H9 (cell line): ENCODE measurements at regions not wholly inside any gene's neighbourhood (a gene's known extent, or its start where the extent isn't known, plus 50 kb on each side); places are given as distances from the start of the nearest gene placed in this dataset.

Source experiments
- DNase-seq: peaks from one replicate; pipeline ENCODE4 v3.0.0-alpha.2; 2017
- H2AFZ ChIP-seq: one replicate; pipeline ENCODE4 v1.6.1; 2013; ENCODE audit warnings: mild to moderate bottlenecking, low read length, control low read depth, moderate library complexity
- H2AK5ac ChIP-seq: 2 replicates; pipeline ENCODE4 v1.6.1; 2013; ENCODE audit warnings: low read length, control low read depth, mixed read lengths; ENCODE audit not compliant: insufficient read length
- H2BK120ac ChIP-seq: one replicate; pipeline ENCODE4 v1.6.1; 2013; ENCODE audit warnings: low read depth, mild to moderate bottlenecking, low read length, control low read depth, inconsistent platforms; ENCODE audit not compliant: poor library complexity, severe bottlenecking
- H2BK12ac ChIP-seq: 2 replicates; pipeline ENCODE4 v1.6.1; 2013; ENCODE audit warnings: low read length, control low read depth, mixed read lengths, low read depth; ENCODE audit not compliant: insufficient read length
- H2BK15ac ChIP-seq: 2 replicates; pipeline ENCODE4 v1.6.1; 2013; ENCODE audit warnings: low read depth, low read length, control low read depth
- H2BK20ac ChIP-seq: one replicate; pipeline ENCODE4 v1.6.1; 2013; ENCODE audit warnings: low read depth, mild to moderate bottlenecking, low read length, control low read depth, inconsistent platforms; ENCODE audit not compliant: poor library complexity, severe bottlenecking
- H2BK5ac ChIP-seq: 2 replicates; pipeline ENCODE4 v1.6.1; 2013; ENCODE audit warnings: low read length, control low read depth, mixed read lengths; ENCODE audit not compliant: insufficient read length
- H3K14ac ChIP-seq: 2 replicates; pipeline ENCODE4 v1.6.1; 2013; ENCODE audit warnings: low read length, control low read depth; ENCODE audit not compliant: insufficient read depth
- H3K18ac ChIP-seq: 2 replicates; pipeline ENCODE4 v1.6.1; 2013; ENCODE audit warnings: low read depth, mild to moderate bottlenecking, mixed read lengths, low read length, control low read depth; ENCODE audit not compliant: insufficient read length
- H3K23ac ChIP-seq: 2 replicates; pipeline ENCODE4 v1.6.1; 2013; ENCODE audit warnings: low read length, control low read depth, mixed read lengths, low read depth; ENCODE audit not compliant: insufficient read length
- H3K23me2 ChIP-seq: 2 replicates; pipeline ENCODE4 v1.6.1; 2013; ENCODE audit warnings: low read depth, mild to moderate bottlenecking, mixed read lengths, low read length, control low read depth; ENCODE audit not compliant: insufficient read length, poor library complexity, severe bottlenecking
- H3K27ac ChIP-seq: 2 replicates; pipeline ENCODE4 v1.5.1; 2013; ENCODE audit warnings: low read length, control low read depth, mixed read lengths, low read depth; ENCODE audit not compliant: insufficient read length
- H3K27me3 ChIP-seq: 2 replicates; pipeline ENCODE4 v1.6.1; 2013; ENCODE audit warnings: low read length, control low read depth, inconsistent platforms; ENCODE audit not compliant: insufficient read depth
- H3K4ac ChIP-seq: 2 replicates; pipeline ENCODE4 v1.6.1; 2013; ENCODE audit warnings: low read depth, mild to moderate bottlenecking, control low read depth, inconsistent platforms, low read length, moderate library complexity
- H3K4me1 ChIP-seq: 2 replicates; pipeline ENCODE4 v1.6.1; 2013; ENCODE audit warnings: low read length, control low read depth, inconsistent platforms; ENCODE audit not compliant: insufficient read depth
- H3K4me2 ChIP-seq: 2 replicates; pipeline ENCODE4 v1.6.1; 2013; ENCODE audit warnings: low read length, control low read depth, mixed read lengths; ENCODE audit not compliant: insufficient read length, insufficient read depth
- H3K56ac ChIP-seq: 2 replicates; pipeline ENCODE4 v1.6.1; 2013; ENCODE audit warnings: low read depth, mild to moderate bottlenecking, mixed read lengths, low read length, control low read depth; ENCODE audit not compliant: insufficient read length
- H3K79me1 ChIP-seq: 2 replicates; pipeline ENCODE4 v1.6.1; 2013; ENCODE audit warnings: low read depth, mild to moderate bottlenecking, moderate library complexity, low read length, control low read depth, inconsistent platforms; ENCODE audit not compliant: insufficient read depth, poor library complexity, severe bottlenecking
- H3K79me2 ChIP-seq: 2 replicates; pipeline ENCODE4 v1.6.1; 2013; ENCODE audit warnings: low read length, control low read depth, inconsistent platforms; ENCODE audit not compliant: insufficient read depth
- H3K9ac ChIP-seq: 2 replicates; pipeline ENCODE4 v1.6.1; 2013; ENCODE audit warnings: low read length, control low read depth, mixed read lengths; ENCODE audit not compliant: insufficient read length; ENCODE audit errors: extremely low read depth
- H3K9me3 ChIP-seq: one replicate; pipeline ENCODE4 v1.6.1; 2013; ENCODE audit warnings: low read depth, low read length, inconsistent platforms; ENCODE audit not compliant: control insufficient read depth
- H3T11ph ChIP-seq: one replicate; pipeline ENCODE4 v1.6.1; 2013; ENCODE audit warnings: mild to moderate bottlenecking, low read length, control low read depth, inconsistent platforms
- H4K20me1 ChIP-seq: one replicate; pipeline ENCODE4 v1.6.1; 2013; ENCODE audit not compliant: control insufficient read depth, insufficient read length, insufficient read depth
- H4K5ac ChIP-seq: 2 replicates; pipeline ENCODE4 v1.6.1; 2013; ENCODE audit warnings: low read depth, mild to moderate bottlenecking, mixed read lengths, low read length, control low read depth; ENCODE audit not compliant: insufficient read length
- H4K8ac ChIP-seq: replicated peaks from 2 replicates; pipeline ENCODE4 v1.6.1; 2013; ENCODE audit warnings: low read length, control low read depth, mixed read lengths, low read depth; ENCODE audit not compliant: insufficient read length
- H4K91ac ChIP-seq: 2 replicates; pipeline ENCODE4 v1.6.1; 2013; ENCODE audit warnings: low read depth, mild to moderate bottlenecking, moderate library complexity, mixed read lengths, low read length, control low read depth; ENCODE audit not compliant: insufficient read length
- H3K27ac Mint-ChIP-seq, 3 experiments: 2 replicates in 2 of 3; 3 replicates in 1 of 3; pipeline ENCODE4 v1.8.0; 2020 to 2021; ENCODE audit warnings: mixed read lengths in 3 of 3, mild to moderate bottlenecking in 1 of 3, moderate library complexity in 1 of 3
- H3K27me3 Mint-ChIP-seq: 2 replicates; pipeline ENCODE4 v1.8.0; 2021; ENCODE audit warnings: low read depth, mild to moderate bottlenecking, moderate library complexity, mixed read lengths
- H3K36me3 Mint-ChIP-seq, 3 experiments: 2 replicates in 2 of 3; 3 replicates in 1 of 3; pipeline ENCODE4 v1.8.0; 2020 to 2021; ENCODE audit warnings: low read depth in 3 of 3, mixed read lengths in 3 of 3; ENCODE audit not compliant: insufficient read depth in 1 of 3
- H3K4me1 Mint-ChIP-seq, 2 experiments: 2 replicates each; pipeline ENCODE4 v1.8.0; 2020; ENCODE audit warnings: mixed read lengths in 2 of 2
- H3K4me3 Mint-ChIP-seq, 2 experiments: 2 replicates in 1 of 2; 3 replicates in 1 of 2; pipeline ENCODE4 v1.8.0; 2020 to 2021; ENCODE audit warnings: mild to moderate bottlenecking in 2 of 2, mixed read lengths in 2 of 2, moderate library complexity in 1 of 2
- H3K9me3 Mint-ChIP-seq, 2 experiments: 2 replicates in 1 of 2; 3 replicates in 1 of 2; pipeline ENCODE4 v1.8.0; 2020; ENCODE audit warnings: mild to moderate bottlenecking in 2 of 2, mixed read lengths in 2 of 2, moderate library complexity in 1 of 2
- CTCF ChIP-seq: fragments of 200-600 bp; sonication (generic); conservative IDR thresholded peaks from 3 replicates; pipeline ENCODE4 v1.8.0; 2021; ENCODE audit warnings: antibody characterized with exemption, mild to moderate bottlenecking
- WGBS: extraction: QIAGEN DNeasy Blood & Tissue Kit; methylation state at CpG from one replicate; pipeline ENCODE4 v1.1.7; 2013; ENCODE audit warnings: missing lambda C conversion rate, low lambda C conversion rate, mixed read lengths; ENCODE audit not compliant: insufficient read length; ENCODE audit errors: extremely low coverage; 5-methylcytosine and 5-hydroxymethylcytosine counted together

GRCh38 chr5:91245074-91245452 is 138.1 kb downstream of the ARRDC3 start:
- peaks cover 5 to 8% of the 10 kb centered on the region in 2 experiments for H3K9me3 Mint-ChIP-seq
- peaks cover 0 to 8% (median 4%) of the 10 kb centered on the region in 3 experiments; a peak in 3 of 7 replicates for H3K36me3 Mint-ChIP-seq
- no peak overlapping the region for H4K8ac ChIP-seq
- H3K14ac ChIP-seq = no peak overlapping the region
- no peak overlapping the region for H2BK15ac ChIP-seq
- no peak overlapping the region for H2BK120ac ChIP-seq
- no peak overlapping the region for H2AFZ ChIP-seq
- H4K91ac ChIP-seq = no peak overlapping the region
- no peaks in the 10 kb centered on the region for H3K4me1 ChIP-seq
- no peaks in the 10 kb centered on the region for H4K20me1 ChIP-seq
- no peaks in the 10 kb centered on the region for H3K79me2 ChIP-seq
- H3K4me1 Mint-ChIP-seq = peaks cover 0 to 2% of the 10 kb centered on the region in 2 experiments; a peak in 1 of 4 replicates
- no peak overlapping the region for H3K9ac ChIP-seq
- no peaks in the 10 kb centered on the region for H3K23me2 ChIP-seq
- no peak overlapping the region for H3K27ac Mint-ChIP-seq
- no peaks in the 10 kb centered on the region for H3K9me3 ChIP-seq
- no peak overlapping the region for H3K4me3 Mint-ChIP-seq
- H2BK20ac ChIP-seq = no peak overlapping the region
- H3K27me3 ChIP-seq = no peaks in the 10 kb centered on the region
- H4K5ac ChIP-seq = no peak overlapping the region
- H2BK12ac ChIP-seq = no peak overlapping the region
- no peak for DNase-seq
- H3K27me3 Mint-ChIP-seq = no peaks in the 10 kb centered on the region
- no peak; the same call in 2 of the 3 replicates for TF ChIP-seq CTCF
- H3K23ac ChIP-seq = no peak overlapping the region
- H3K18ac ChIP-seq = no peak overlapping the region
- no peaks in the 10 kb centered on the region for H3K79me1 ChIP-seq
- H2BK5ac ChIP-seq = no peak overlapping the region
- no peak overlapping the region for H3K4ac ChIP-seq
- H3K4me2 ChIP-seq = no peak overlapping the region
- no peak overlapping the region for H3K56ac ChIP-seq
- no peak overlapping the region for H3T11ph ChIP-seq
- no peak overlapping the region for H2AK5ac ChIP-seq
- WGBS = no CpG with 5 or more reads among the region's 3 CpGs
- H3K27ac ChIP-seq = no peak overlapping the region
